ENCODE measurements at regions not wholly inside any gene's neighbourhood (a gene's known extent, or its start where the extent isn't known, plus 50 kb on each side); places are given as distances from the start of the nearest gene placed in this dataset.

DNA sequence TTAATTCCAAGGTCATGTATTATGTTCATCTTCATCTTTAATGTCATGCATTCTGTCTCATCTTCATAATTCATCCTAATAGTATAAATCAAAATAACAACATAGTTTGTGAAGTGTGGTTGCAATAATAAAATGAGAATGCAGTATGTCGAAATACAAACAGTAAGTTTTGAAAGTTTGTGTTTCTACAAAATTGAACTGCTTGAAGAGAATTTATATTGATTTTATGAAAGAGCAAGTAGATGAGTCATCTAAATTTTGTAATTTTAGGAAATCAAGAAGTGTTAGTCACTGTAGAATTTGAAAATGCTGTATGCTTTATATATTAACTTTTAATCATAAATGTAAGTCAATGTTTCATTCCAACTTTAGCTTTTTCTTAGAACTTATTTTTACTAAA is 190.5 kb upstream of the PPP1R3A start:
- no peak for DNase-seq

DNA sequence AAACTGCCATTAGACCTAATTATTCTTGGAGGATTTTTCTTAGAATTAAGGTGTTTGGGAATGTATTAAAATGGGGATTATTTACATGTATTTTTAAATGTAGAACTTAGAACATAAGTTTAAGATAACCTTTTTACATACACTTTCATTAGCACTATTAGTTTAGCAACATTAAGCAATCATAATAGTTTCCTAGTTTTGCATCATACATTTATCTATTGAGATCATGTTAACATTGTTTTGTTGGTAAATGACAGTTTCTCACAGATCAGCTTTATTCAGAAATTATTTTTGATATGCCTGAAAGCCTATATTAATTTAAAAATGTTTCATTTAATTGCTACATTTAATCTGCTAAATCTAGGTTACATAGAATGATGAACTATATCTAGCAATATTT is 189.7 kb upstream of the PPP1R3A start:
- DNase-seq, result no peak

DNA sequence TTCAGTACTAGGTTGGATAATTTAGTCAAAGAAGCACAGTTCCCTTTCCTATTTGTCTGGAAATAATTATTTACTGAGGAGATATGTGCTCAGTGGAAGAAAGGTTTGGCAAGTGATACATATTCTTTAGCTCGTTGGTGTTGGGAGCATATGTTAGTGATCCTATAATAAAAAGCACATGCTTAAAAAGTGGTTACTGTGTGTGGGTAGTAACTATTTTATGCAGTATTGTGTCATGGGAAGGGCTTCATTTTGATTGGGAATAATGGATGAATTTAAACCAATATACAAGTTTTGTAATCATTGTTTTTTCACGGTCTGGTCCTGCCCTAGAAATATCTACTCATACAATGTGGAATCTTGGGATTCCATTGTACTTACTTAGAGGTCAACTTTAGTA is 188.7 kb upstream of the PPP1R3A start:
- no peak for DNase-seq

DNA sequence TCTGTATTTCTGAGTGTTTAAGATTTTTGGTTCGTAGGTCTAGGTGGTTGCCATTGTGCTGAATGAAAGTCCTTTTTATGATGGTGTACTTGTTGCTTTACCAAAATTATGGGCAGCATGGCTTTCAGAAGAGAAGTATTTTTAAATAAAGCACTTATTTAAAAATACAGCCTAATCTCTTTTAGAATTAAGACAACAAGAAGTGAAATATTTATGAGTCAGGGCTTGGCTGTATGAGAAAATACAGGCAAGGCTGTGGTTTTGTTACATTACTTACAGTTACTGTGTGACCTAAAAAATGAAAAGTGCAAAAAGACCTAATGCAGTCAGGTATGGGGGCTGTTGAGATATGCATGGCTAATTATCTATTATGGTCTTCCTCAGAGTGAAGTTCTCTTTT is 185.2 kb upstream of the PPP1R3A start:
- no peak for DNase-seq

DNA sequence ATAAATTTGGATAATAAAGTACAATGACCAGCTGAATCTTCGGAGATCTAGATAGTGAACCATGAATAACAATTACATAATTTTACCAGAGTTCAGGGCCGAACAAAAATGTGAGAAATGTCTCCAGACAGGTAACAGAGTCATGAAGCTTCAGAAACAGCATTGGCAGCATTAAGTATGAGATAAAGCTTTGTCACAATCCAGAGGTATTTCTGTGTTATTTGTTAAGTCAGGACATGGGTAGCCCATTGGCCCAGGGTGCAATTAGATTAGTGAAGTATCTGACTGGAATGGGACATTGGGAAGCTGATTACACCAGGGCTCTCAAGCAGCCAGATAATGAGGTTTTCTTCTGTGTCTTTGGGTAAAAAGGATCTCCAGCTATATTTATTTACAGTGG is 184.2 kb upstream of the PPP1R3A start:
- DNase-seq, result no peak

DNA sequence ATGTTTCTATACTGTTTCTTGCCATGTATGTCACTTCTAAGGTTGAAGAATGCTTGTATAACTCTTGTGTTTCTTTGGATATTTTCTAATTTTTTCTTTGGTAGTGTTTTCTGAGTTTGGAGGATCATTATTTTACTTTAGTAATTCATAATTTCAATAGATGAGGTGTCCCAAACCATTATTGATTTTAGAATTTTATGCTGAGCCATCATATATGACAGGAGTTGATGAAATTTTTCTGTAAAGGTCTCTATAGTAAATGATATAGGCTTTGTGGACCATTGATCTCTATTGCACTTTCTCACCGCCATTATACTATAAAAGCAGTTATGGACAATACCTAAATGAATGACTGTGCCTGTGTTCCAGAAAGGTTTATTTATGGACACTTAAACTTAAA is 183.3 kb upstream of the PPP1R3A start:
- DNase-seq, result no peak

DNA sequence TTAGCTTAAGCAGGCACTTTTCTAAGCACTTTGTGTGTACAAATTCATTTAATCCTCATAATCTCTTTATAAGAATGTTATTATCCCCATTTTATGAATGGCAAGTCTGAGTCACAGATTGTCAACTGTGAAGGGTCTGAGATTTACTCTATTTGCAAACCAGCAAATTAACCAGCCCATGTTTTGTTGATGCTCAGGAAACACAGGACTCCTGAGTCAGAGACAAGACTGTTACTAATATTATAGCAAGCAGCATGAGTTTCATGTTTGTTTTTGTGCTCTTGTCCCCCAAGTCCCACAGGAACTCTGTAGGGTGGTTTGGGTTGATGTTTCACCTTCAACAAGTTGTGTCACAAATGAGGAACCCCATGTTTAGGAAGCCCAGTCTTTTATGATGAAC is 182.0 kb upstream of the PPP1R3A start:
- no peak for DNase-seq

DNA sequence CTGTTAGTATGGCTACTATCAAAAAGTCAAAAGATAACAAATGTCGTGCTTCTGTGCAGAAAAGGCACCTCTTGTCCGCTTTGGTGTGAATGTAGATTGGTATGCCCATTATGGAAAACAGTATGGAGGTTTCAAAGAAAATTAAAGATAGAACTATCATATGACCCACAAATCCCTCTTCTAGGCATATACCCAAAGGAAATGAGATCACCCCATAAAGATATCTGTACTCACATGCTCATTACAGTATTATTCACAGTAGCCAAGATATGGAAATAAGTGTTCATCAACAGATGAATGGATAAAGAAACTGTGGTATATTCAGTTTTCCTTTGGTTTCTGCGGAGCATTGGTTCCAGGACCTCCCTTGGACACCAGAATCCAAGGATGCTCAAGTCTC is 180.5 kb upstream of the PPP1R3A start:
- no peak for DNase-seq

DNA sequence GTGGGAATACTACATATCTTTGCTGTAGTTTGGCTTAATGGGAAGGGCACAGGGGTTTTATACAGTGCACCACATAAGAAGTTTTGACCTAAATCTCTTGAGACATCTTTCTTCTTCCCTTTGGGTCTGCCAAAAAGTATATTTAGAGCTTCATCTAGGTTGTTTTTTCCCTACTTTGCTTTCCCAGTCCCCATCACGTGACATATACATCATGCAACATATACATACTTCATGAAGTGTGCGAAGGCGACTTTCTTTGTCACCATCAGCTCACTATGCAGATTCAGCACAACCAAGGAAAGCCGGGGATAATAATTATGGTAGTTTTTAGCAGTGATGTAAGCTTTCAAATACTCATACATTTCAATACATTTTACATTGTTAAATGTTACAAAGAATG is 177.1 kb upstream of the PPP1R3A start:
- DNase-seq, result no peak

DNA sequence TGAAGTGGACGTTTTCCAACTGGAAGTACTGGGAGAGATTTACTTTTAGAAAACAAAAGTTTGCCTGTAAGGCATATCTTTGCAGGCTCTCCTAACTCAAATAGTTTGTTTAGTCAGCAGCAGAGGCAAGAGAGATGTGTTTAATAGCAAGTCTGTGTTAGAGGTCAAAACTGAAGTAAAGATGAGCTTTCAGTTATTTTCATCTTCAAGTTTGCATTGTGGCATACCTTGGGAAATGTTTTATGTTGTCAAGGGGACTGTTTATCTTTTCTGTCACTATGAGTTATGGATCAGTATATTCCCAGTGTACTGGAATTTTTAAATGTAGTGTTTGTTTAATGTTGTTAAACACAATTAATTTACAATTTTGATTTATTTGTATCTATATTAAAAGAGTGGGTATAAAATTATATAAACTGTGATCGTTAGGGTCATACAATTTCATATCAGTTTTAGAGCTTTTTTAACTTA is 169.7 kb upstream of the PPP1R3A start:
- DNase-seq, result no peak

DNA sequence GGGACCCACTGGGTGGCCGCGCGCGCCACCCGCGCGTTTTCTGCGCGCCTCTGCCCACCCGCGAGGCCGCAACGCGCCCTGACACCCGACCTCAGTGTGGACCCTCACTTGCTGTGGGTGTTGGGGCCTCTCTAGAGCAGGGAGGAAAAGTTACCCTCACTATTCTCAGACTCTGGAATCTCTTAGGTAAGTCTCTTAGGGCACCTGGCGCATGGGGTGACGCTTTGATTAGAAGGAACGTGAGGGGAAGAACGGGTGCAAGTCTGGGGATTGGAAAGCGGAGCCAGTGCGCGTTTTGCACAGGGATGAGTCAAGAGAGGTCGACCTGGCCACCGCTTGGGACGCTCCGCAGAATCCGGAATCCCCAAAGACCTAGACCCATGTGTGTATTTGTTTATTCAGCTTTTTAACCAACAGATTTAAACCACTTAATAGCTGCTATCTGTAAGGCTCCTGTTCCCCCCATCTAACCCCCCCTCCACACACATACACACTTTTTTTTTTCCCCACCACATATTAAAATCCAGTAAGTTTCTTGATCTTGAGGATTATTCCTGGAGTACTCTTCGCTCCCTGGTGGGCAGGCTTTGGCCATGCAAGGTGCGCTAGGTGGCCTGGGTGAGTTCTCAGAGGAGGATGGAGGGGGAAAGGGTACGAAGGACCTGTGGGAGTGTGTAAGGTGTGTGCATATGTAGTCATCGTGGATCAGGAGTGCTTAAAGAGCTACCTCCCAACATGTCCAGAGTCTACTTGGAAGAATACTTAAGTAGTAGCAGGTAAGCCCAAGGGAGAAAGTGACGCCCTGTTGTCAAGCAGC is 169.1 kb upstream of the PPP1R3A start:
- DNase-seq, result no peak

DNA sequence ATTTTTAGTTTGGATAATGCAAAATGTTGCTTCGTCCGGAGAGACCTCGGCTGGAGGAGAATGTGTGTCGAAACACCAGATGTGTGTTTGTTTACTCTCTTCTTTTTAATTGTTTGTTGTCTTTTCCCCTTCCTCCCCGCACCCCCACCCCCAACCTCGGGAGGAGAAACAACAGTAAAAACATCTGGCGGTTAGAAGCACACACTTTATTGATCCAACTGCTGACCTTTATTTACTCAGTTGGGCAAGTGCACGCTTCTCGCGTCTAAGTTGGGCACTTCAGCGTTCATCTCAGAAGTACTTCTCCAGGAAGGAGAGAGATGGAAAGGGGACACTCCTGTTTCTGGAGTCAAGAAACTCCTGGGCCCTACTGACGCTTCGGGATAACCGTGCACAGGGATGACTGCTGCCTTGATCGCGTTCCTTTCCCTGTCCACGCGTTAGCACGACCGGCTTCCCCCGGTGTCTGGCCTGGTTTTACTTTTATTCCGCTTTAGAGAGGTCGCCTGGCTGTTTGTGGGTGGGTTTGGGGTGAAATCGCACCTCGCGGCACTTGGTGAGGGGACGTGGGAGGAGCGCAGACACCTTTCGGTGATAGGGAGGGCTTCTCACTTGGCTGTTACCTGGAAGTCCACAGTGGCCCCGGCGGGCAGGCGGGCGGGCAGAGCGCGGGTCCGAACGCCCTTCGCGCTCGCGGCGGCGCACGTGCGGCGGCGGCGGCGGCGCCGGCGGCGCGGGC is 168.3 kb upstream of the PPP1R3A start:
- peak; percentile 9 for DNase-seq

DNA sequence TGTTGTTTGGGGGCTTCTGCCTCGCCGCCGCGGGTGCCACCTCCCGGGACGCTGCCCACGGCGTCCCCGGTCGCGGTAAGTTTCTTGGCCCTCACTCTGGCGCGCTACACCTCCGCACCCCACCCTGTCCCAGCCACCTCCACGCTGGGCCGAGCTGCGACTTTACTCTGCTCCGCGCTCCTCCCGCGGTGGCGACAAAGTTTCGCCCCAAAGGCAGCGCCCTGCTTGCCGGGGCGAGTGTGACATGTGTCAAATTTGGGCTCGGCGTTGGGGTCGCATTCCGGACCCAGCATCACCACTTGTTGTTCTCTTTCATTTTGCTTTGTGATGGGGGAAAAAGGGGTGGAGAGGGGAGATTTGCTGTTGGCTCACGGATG is 167.7 kb upstream of the PPP1R3A start:
- DNase-seq, result peak; percentile 15

DNA sequence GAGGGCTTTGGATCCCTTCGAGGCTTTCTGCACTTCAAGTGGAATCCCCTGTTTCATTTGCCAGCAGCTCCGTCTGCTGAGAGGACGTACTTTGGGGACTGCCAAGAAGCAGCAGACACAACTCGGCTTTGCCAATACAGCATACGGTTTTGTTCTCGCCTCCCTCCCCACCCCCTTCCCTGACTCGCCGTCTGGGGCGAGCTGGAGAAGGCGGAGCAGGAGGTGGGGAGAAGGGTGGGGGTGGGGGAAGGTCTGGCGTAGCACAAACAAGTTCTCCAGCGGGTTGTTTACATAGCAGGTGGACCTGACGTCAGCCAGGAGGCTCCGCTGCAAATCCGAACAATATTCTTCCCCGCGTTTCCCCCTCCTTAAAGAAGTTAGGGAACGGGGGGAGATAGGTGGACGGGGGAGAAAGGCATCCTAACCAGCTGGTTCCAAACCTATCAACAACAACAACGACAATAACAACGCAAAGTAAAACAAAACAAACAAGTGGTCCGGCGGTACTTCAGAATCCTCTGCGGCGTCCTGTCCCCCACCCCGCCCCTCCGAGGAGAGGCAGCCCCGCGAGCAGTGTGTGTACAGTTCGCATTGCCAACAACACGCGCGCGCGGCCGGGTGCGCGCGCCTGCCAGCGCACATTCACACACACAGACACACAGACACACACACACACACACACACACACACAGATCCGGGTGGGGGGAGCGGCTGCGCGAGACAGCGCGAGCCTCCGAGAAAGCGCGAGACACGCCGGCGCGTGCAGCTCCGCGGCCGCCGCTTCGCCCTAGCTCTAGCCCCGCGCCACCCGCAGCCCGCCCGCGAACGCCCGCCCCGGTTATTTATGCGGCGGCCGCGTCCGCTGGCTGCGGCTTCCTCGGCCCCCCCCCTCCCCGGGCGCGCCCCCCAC is 167.0 kb upstream of the PPP1R3A start:
- peak; percentile 46 for DNase-seq

DNA sequence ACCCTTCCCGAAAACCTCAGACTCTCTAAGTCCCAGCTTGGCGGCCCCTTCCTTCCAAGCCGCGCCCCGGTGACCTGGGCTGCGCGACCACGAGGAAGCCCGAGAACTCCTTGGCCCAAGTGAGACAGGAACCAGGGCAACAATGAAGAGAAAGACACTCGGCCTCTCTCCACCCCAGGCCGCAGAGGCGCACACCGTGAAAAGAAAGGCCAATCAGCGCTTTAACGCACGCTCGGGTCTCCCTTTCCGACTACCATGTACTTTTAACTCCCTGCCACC is 166.4 kb upstream of the PPP1R3A start:
- DNase-seq, result peak; percentile 51

DNA sequence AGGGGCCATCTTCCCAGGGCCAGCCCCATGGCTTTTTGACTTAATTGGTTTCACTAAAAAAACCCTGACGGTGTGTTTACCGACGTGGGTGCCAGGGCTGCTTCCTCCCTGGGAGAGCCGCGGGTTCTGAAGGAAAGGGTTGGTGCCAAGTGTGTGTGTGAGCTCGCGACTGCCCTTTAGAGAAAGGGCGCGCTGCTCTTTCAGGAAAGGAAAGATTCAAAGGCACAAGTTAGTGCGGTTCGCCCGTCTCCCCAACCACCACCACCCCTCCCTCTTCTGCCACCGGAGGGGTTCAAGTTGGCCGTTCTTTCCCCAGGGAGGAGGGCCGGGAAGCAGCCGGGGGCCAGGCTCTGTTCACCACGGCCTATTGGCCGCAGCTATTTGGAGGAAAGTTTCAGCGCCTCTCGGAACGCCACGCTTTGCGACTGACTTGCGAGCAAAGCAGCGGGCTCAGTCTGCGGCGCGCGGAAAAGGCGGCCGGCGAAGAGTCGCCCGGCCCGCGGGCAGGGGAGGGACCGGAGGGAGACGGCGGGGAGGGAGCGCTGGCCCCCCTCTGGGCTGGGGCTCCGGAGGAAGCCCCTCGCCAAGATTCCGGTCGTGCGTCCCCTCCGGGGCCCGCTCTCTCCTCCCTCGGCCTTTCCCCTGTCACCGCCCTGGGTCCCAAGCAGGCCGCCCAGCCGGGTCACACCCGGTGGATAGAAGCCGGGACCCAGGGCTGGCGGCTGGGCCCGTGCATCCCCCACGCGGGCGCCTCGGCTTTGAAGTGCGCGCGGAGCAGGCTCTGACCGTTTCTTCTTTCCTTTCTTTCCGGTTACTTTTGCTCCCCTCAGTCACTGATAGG is 165.9 kb upstream of the PPP1R3A start:
- DNase-seq, result peak; percentile 36

DNA sequence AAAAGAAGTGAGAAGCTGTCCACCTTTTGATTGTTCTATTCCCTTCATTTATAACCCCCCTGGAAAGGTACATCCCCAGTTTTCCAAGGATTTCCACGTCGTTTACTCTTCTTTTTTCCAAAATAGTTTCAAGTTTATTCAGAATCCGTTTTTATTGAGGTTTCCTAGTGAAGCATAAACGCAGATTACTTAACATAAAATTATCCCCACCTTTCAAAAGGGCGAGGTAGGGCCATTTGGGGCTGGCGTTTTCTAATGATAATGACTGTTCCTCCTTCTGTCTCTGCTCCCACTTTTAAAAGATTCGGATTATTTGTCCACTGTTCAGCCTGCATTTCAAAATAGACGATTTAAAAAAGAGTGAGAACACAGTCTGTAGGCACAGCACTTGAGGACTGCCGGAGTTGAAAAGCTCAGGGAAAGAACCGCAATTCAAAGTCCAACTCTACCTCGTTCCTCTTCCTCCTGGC is 165.2 kb upstream of the PPP1R3A start:
- DNase-seq, result no peak

DNA sequence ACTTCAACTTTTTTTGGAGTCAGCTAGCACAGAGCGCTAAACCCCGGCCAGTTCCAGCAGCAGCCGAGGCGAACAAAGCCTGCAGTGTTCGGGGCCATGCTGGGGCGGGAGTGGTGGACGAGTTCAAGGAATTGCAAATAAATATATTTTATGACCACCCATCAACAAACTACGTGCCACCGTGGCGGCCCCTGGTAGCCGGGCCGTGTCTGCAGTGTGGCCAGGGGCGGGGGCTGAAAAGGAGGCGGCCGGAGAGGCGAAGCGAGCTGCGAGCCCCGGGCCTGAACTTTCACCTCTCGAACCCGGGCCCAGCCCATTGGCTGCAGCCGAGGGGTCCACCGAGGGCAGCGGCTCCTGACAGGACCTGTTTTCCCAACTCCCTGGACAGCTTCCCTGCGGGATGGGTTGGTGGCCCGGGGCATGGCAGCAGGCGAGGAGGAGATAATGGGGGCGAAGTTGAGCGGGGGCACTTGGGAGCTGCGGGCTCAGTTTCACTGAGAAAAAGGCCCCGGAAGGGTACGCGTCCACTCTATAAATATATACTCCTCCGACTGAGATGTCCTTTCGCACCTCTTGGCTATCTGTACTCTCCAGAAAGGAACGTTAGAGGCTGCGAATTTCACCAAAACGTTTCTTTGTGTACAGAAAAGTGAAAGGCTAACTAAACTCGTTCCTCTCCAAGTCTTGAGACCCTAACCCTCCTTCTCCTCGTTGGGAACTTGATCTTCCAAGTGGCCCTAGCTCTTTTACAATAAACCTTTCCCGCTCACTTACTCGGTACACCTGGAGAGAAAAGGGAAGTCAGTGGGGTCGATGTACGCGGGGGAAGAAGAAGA is 164.6 kb upstream of the PPP1R3A start:
- DNase-seq, result peak; percentile 16

DNA sequence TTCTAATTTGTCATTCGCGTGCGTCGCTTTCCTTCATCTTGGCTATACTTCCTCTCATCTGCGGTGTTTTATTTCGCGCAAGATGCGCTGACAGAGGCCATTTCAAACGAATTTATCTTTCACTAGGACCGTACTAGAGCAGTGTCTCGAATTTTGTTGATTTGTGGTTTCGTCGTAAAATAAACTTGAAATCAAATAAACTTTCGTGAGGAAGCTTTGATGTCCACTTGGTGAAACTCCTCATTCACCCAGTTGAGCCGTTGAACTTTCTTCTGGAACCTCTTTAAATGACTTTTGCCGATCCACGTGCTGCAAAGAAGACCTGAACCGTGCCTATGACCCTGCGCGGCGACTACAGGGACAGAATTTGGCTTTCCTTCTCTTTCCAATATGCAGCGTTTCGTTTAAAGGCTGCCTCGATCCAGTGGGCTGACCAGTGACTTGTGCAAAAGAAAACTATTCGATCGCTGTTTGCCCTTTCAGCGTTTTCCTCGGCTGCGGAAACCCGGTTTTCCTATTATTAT is 163.9 kb upstream of the PPP1R3A start:
- DNase-seq, result peak; percentile 18

DNA sequence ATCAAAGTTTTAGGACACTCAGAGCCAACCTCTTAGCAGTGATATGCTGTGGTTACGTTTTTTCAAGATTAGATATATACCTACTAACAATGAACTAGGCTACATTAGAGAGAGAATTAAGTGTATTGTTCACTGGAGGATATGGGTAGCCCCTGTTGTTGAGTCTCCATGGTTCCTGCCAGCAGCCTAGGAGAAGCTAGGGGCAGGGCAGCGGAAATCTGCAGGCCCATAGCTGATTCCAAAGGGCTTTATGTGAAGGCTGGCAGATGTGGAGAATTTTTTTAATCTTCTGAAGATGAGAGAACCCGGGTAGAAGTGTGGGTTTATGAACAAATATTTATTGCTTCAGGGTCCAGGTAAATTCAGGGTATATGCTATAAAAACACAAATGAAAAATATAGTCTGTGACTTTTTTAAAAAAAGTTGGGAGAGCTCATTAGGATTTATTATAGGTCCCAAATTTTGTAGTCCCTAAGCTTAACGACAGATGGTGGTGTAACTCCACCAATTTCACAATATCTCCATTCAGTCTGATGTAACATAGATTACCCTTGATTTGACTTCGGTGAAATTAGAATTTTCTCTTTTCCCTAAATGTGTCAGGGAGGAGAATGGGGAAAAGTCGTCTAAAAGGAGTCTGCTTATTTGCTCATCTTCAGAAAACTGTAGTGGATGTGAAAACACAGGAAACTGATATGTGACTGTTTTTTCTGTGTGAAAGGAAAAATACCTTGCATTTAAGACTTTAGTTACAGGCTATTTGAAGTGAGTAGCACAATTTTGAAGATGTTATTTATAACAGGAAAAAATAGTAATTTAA is 163.0 kb upstream of the PPP1R3A start:
- DNase-seq, result peak; percentile 76

Measured in hematopoietic multipotent progenitor cell treated with erythropoietin and hydrocortisone succinate and interleukin-3 and kit ligand, for 4 days (in vitro differentiated cells).